ENCODE measurements at regions not wholly inside any gene's neighbourhood (a gene's known extent, or its start where the extent isn't known, plus 50 kb on each side); places are given as distances from the start of the nearest gene placed in this dataset.

- no peak for TF ChIP-seq EP300 (IDR thresholded peaks at IDR 0.05; ENCODE audit: borderline replicate concordance in 1 of 2, control insufficient read depth in 1 of 2, low read depth in 2 of 2, low read length in 2 of 2)
- TF ChIP-seq RFX5 (IDR thresholded peaks at IDR 0.05; ENCODE audit: low read depth, low read length) = no peak
- no peak for TF ChIP-seq EZH2 (IDR thresholded peaks at IDR 0.05; ENCODE audit: borderline replicate concordance, control insufficient read depth, low read depth, low read length)
- no peak for TF ChIP-seq PBX3 (IDR thresholded peaks at IDR 0.05; ENCODE audit: insufficient replicate concordance, low read depth, low read length)
- no peak for TF ChIP-seq CTCF (IDR thresholded peaks at IDR 0.05 in 2 of 3, conservative IDR thresholded peaks at IDR 0.05 in 1 of 3; ENCODE audit: control insufficient read depth in 2 of 3, extremely low read depth in 1 of 3, insufficient read depth in 1 of 3, low read depth in 3 of 3, low read length in 3 of 3)
- TF ChIP-seq POLR2A (IDR thresholded peaks at IDR 0.05; ENCODE audit: low read depth, low read length) = no peak
- no peak for TF ChIP-seq USF2 (IDR thresholded peaks at IDR 0.05; ENCODE audit: borderline replicate concordance, low read depth, low read length)
- no peak for TF ChIP-seq ESRRA (IDR thresholded peaks at IDR 0.05; ENCODE audit: low read length)
- no peak for TF ChIP-seq ELK1 (IDR thresholded peaks at IDR 0.05; ENCODE audit: low read depth, low read length)
- no peak for TF ChIP-seq SMAD5 (IDR thresholded peaks at IDR 0.05; ENCODE audit: low read depth)
- TF ChIP-seq RUNX3 (IDR thresholded peaks at IDR 0.05; ENCODE audit: low read length) = no peak
- TF ChIP-seq ZNF384 (IDR thresholded peaks at IDR 0.05; ENCODE audit: borderline replicate concordance, low read depth, low read length) = no peak
- no peak for TF ChIP-seq ATF3 (IDR thresholded peaks at IDR 0.05; ENCODE audit: borderline replicate concordance, extremely low read depth, low read depth, low read length)
Measured at GRCh38 chr2:240215676-240216051, 75.2 kb upstream of the OTOS start.

Measured in GM12878 (cell line).